OCI-LY7 (cell line): ENCODE measurements at regions not wholly inside any gene's neighbourhood (a gene's known extent, or its start where the extent isn't known, plus 50 kb on each side); places are given as distances from the start of the nearest gene placed in this dataset.

Experiments
- BruUV-seq: library from RNA; stranded (reverse); fragments of 400-500 nt; replicated peaks from 2 replicates; lab custom pipeline; 2021; lab: Mats Ljungman, UMichigan
- CTCF ChIA-PET: fragments of 300-600 bp; sonication (Branson Sonifier 250); formaldehyde crosslinking; loops from one replicate; lab custom pipeline; 2022; ENCODE audit warnings: antibody characterized with exemption; ENCODE audit not compliant: unreplicated experiment; lab: Charles Lee
- POLR2A ChIA-PET: fragments of 300-600 bp; sonication (Branson Sonifier 250); formaldehyde crosslinking; loops from one replicate; lab custom pipeline; 2022; ENCODE audit warnings: antibody characterized with exemption; lab: Charles Lee
- DNase-seq: peaks from one replicate; pipeline ENCODE4 v3.0.0-alpha.2; 2015; ENCODE audit warnings: low spot score
- H2AFZ ChIP-seq: fragments of 200-600 bp; sonication (generic), shearing (Covaris generic); 2 replicates; pipeline ENCODE4 v1.6.1; 2014; ENCODE audit warnings: mild to moderate bottlenecking, antibody characterized with exemption, low read length, moderate library complexity
- H3K27ac ChIP-seq: fragments of 200-600 bp; sonication (generic); 2 replicates; pipeline ENCODE4 v1.5.1; 2014; ENCODE audit warnings: mixed run types, low read depth, mild to moderate bottlenecking, moderate library complexity, low read length, inconsistent platforms; ENCODE audit not compliant: poor library complexity, severe bottlenecking
- H3K36me3 ChIP-seq: fragments of 200-600 bp; sonication (generic); 2 replicates; pipeline ENCODE4 v1.6.1; 2014; ENCODE audit warnings: mild to moderate bottlenecking, antibody characterized with exemption, low read length, moderate library complexity, mixed read lengths; ENCODE audit not compliant: insufficient read depth
- H3K4me1 ChIP-seq: fragments of 200-600 bp; sonication (generic); 2 replicates; pipeline ENCODE4 v1.5.1; 2014; ENCODE audit warnings: mild to moderate bottlenecking, low read length; ENCODE audit not compliant: insufficient read depth, poor library complexity, severe bottlenecking
- H3K4me2 ChIP-seq: fragments of 200-600 bp; sonication (generic); 2 replicates; pipeline ENCODE4 v1.6.1; 2014; ENCODE audit warnings: mild to moderate bottlenecking, low read length
- H3K4me3 ChIP-seq: fragments of 200-600 bp; sonication (generic); 2 replicates; pipeline ENCODE4 v1.5.1; 2014; ENCODE audit warnings: mild to moderate bottlenecking, low read depth, low read length; ENCODE audit not compliant: poor library complexity, severe bottlenecking
- H3K79me2 ChIP-seq: fragments of 200-600 bp; sonication (generic); 2 replicates; pipeline ENCODE4 v1.6.1; 2016; ENCODE audit warnings: low read depth, mild to moderate bottlenecking, low read length, moderate library complexity, mixed read lengths; ENCODE audit not compliant: insufficient read depth
- H3K9me2 ChIP-seq: fragments of 200-600 bp; sonication (generic); 2 replicates; pipeline ENCODE4 v1.6.1; 2016; ENCODE audit warnings: mild to moderate bottlenecking, low read length, mixed read lengths; ENCODE audit not compliant: insufficient read depth
- H3K9me3 ChIP-seq: fragments of 200-600 bp; sonication (generic); 2 replicates; pipeline ENCODE4 v1.6.1; 2014; ENCODE audit warnings: mild to moderate bottlenecking, mixed run types, low read length, mixed read lengths
- H4K20me1 ChIP-seq: fragments of 200-600 bp; sonication (generic); 2 replicates; pipeline ENCODE4 v1.6.1; 2014; ENCODE audit warnings: mild to moderate bottlenecking, antibody characterized with exemption, low read length, moderate library complexity, mixed read lengths; ENCODE audit not compliant: insufficient read depth
- CTCF ChIP-seq: fragments of 200-600 bp; sonication (generic); conservative IDR thresholded peaks from 2 replicates; pipeline ENCODE4 v1.5.1; 2014; ENCODE audit warnings: mild to moderate bottlenecking, antibody characterized with exemption, low read length, moderate library complexity, mixed read lengths
- EZH2phosphoT487 ChIP-seq: fragments of 200-600 bp; sonication (generic); IDR thresholded peaks from 2 replicates; pipeline ENCODE4 v1.6.1; 2018; ENCODE audit warnings: low read depth, borderline replicate concordance, mild to moderate bottlenecking, mixed run types, antibody characterized with exemption, low read length, moderate library complexity, mixed read lengths
- intact Hi-C: fragments of 100-400 bp; cut with micrococcal nuclease; formaldehyde crosslinking; loops from one replicate; pipeline ENCODE4 v1.10.0; 2022; ENCODE audit not compliant: unreplicated experiment

DNA sequence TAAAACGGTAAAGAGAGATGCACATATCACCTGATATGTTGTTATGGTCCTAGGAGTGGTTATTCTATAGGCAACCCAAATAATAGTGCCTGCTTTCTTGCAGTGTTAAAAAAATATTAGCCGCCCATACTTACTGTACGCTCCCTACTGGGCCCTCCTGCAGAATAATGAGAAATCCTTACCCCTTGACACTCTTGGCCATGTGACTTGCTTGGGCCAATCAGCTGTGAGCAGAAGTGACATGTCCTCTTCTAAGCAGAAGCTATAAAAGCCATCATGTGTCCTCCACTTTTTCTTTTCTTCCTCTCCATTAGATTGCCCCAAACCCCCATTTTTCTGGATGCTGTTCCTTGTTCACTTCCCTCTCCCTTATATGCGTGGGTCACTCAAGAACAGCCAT, 90.5 kb upstream of the SPRED2 start:
- no peak for DNase-seq
- intact Hi-C loops = no loop called here
- TF ChIP-seq CTCF = no peak
- no peak for TF ChIP-seq EZH2phosphoT487
- CTCF ChIA-PET = no interaction called here
- Histone ChIP-seq H3K9me2 (no peaks in the 10 kb centered on the region), H3K36me3 (no peaks in the 10 kb centered on the region), H3K9me3 (no peaks in the 10 kb centered on the region), H3K27ac (no peak overlapping the region), H2AFZ (no peak overlapping the region), H3K4me1 (no peaks in the 10 kb centered on the region), H3K4me2 (no peak overlapping the region), H3K4me3 (no peak overlapping the region), H4K20me1 (no peaks in the 10 kb centered on the region), H3K79me2 (no peaks in the 10 kb centered on the region)
- POLR2A ChIA-PET = no interaction called here
- BruUV-seq = no TSS peak

GRCh38 chr2:65518751-65519150, 86.4 kb upstream of the SPRED2 start:
- CTCF ChIA-PET = no interaction called here
- TF ChIP-seq EZH2phosphoT487 (no peak), CTCF (no peak)
- no peak for DNase-seq
- intact Hi-C loops = no loop called here
- Histone ChIP-seq H3K4me1 (no peaks in the 10 kb centered on the region), H4K20me1 (no peaks in the 10 kb centered on the region), H3K79me2 (no peaks in the 10 kb centered on the region), H3K9me2 (no peaks in the 10 kb centered on the region), H2AFZ (no peak overlapping the region), H3K4me3 (no peak overlapping the region), H3K4me2 (no peak overlapping the region), H3K27ac (no peak overlapping the region), H3K9me3 (no peaks in the 10 kb centered on the region), H3K36me3 (no peaks in the 10 kb centered on the region)
- BruUV-seq = no TSS peak
- POLR2A ChIA-PET = interaction anchor here (0.9 kb wide), 1 partner anchor 130 kb away, joined by 3 read pairs; no protein-coding TSS in a partner anchor

DNA sequence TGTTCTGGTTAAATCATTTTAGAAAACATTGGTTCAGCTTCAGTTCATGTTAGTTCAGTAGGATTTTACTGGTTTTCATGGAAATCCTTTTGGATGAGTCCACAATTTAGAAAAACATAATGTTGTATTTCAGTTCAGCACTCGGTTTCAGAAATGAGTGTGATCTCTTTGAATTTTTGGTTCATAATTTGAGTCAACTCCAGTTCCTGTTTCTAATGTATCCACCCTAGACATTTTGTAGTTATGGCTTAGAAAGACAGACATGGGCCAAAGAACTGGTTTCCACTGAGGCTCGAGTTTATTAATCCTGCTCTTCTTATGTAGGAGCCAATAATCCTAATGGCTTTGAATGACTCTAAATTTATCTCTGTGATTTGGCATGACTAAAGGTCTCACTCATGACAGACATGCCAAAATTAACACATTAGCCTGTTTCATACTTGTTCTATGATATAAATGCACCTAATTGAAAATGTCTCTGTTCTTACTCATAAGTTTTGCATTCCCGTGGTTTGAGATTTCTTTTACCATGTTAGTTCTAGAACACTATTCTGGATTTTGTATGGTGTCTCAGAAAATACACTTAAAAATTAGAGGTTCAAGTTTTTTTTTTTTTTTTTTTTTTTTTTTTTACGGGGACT, 82.3 kb upstream of the SPRED2 start:
- Histone ChIP-seq H3K79me2 (no peaks in the 10 kb centered on the region), H3K27ac (no peak overlapping the region), H3K9me3 (no peaks in the 10 kb centered on the region), H3K9me2 (no peaks in the 10 kb centered on the region), H3K4me3 (no peak overlapping the region), H2AFZ (no peak overlapping the region), H3K4me2 (no peak overlapping the region), H3K4me1 (no peaks in the 10 kb centered on the region), H4K20me1 (no peaks in the 10 kb centered on the region), H3K36me3 (no peaks in the 10 kb centered on the region)
- POLR2A ChIA-PET = interaction anchor here (1.1 kb wide), 1 partner anchor 84 kb away, joined by 4 read pairs; no protein-coding TSS in a partner anchor
- intact Hi-C loops = no loop called here
- TF ChIP-seq EZH2phosphoT487 = no peak
- no peak for TF ChIP-seq CTCF
- CTCF ChIA-PET = no interaction called here
- DNase-seq = no peak
- BruUV-seq = no TSS peak
